ENCODE measurements at regions not wholly inside any gene's neighbourhood (a gene's known extent, or its start where the extent isn't known, plus 50 kb on each side); places are given as distances from the start of the nearest gene placed in this dataset.

DNA sequence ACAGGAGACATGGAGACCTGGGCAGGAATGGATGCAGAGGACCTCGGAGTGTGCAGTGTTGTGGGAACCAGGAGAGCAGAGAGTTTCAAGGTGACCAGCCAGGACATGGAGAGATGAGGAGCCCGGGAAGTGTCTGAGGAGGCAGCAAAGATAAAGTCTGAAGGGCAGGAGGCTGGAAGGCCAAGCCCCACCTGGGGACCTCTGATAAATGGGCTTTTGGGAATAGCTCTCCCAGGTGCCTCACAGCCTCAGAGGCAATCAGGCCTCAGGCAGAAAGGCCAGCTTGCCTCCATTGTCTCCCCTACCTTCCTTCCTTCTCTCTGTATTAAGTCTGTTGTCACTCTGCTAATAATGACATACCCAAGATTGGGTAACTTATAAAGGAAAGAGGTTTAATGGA, 97.5 kb upstream of the TPM1 start:
- no peak overlapping the region for H3K27ac Mint-ChIP-seq
- ATAC-seq (no peak), DNase-seq (ENCODE audit: low spot score in 2 of 2) (no peak)
- H3K4me1 Mint-ChIP-seq, result peaks cover 14% of the 10 kb centered on the region
- H3K36me3 Mint-ChIP-seq, result no peaks in the 10 kb centered on the region
- no peak overlapping the region for H3K4me3 Mint-ChIP-seq
- H3K9me3 Mint-ChIP-seq, result no peaks in the 10 kb centered on the region

DNA sequence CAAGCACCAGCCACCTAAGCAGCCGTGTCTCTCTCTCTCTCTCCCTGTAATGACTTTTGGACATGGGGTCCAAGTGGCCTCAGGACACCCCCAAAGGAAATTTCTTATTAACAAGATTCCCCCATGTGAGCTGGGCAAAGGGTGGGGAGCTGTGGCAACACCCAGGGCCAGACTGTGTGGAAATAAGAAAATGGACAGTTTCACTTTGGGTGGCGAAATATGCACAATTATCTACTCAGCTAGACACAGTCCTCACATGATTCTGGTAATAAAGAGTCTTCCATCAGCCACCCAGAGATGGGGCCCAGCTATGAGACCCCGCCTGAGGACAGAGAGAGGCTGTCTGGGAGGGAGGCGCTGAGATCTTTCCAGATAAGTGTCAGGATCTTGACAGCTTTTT, 96.8 kb upstream of the TPM1 start:
- H3K27ac Mint-ChIP-seq, result no peak overlapping the region
- H3K36me3 Mint-ChIP-seq, result no peaks in the 10 kb centered on the region
- peaks cover 9% of the 10 kb centered on the region for H3K4me1 Mint-ChIP-seq
- no peak overlapping the region for H3K4me3 Mint-ChIP-seq
- ATAC-seq (no peak), DNase-seq (ENCODE audit: low spot score in 2 of 2) (no peak)
- H3K9me3 Mint-ChIP-seq, result no peaks in the 10 kb centered on the region

- H3K36me3 Mint-ChIP-seq, result no peaks in the 10 kb centered on the region
Observed at GRCh38 chr15:62946940-62947339, 95.6 kb upstream of the TPM1 start.

GRCh38 chr15:62950462-62950931, 92.0 kb upstream of the TPM1 start:
- Mint-ChIP-seq H3K9me3 (no peaks in the 10 kb centered on the region), H3K27ac (no peak overlapping the region), H3K4me3 (no peak overlapping the region), H3K36me3 (no peaks in the 10 kb centered on the region), H3K4me1 (no peaks in the 10 kb centered on the region)
- DNase-seq (ENCODE audit: low spot score in 2 of 2) (no peak), ATAC-seq (peak; percentile 8)

More at GRCh38 chr15:62946940-62947339, 95.6 kb upstream of the TPM1 start:
- H3K4me3 Mint-ChIP-seq, result no peak overlapping the region
- no peaks in the 10 kb centered on the region for H3K9me3 Mint-ChIP-seq
- H3K4me1 Mint-ChIP-seq, result no peaks in the 10 kb centered on the region
- no peak for DNase-seq (ENCODE audit: low spot score in 2 of 2)
- no peak overlapping the region for H3K27ac Mint-ChIP-seq
- no peak for ATAC-seq

- H3K4me1 Mint-ChIP-seq, result peaks cover 2% of the 10 kb centered on the region
Observed at GRCh38 chr15:62951481-62951880, 91.1 kb upstream of the TPM1 start.

GRCh38 chr15:62953021-62953420, 89.5 kb upstream of the TPM1 start:
- no peaks in the 10 kb centered on the region for H3K9me3 Mint-ChIP-seq
- no peak overlapping the region for H3K4me3 Mint-ChIP-seq
- H3K36me3 Mint-ChIP-seq, result no peaks in the 10 kb centered on the region
- DNase-seq (ENCODE audit: low spot score in 2 of 2) (no peak), ATAC-seq (no peak)
- peaks cover 8% of the 10 kb centered on the region for H3K4me1 Mint-ChIP-seq
- no peak overlapping the region for H3K27ac Mint-ChIP-seq

More at GRCh38 chr15:62951481-62951880, 91.1 kb upstream of the TPM1 start:
- no peak overlapping the region for H3K4me3 Mint-ChIP-seq
- no peak for DNase-seq (ENCODE audit: low spot score in 2 of 2)
- ATAC-seq, result no peak
- H3K27ac Mint-ChIP-seq, result no peak overlapping the region
- no peaks in the 10 kb centered on the region for H3K36me3 Mint-ChIP-seq
- H3K9me3 Mint-ChIP-seq, result no peaks in the 10 kb centered on the region

GRCh38 chr15:62953496-62954045, 89.0 kb upstream of the TPM1 start:
- Mint-ChIP-seq H3K9me3 (no peaks in the 10 kb centered on the region), H3K27ac (no peak overlapping the region), H3K4me3 (no peak overlapping the region), H3K36me3 (no peaks in the 10 kb centered on the region), H3K4me1 (peaks cover 8% of the 10 kb centered on the region)
- ATAC-seq, result no peak
- DNase-seq (ENCODE audit: low spot score in 2 of 2), result no peak

DNA sequence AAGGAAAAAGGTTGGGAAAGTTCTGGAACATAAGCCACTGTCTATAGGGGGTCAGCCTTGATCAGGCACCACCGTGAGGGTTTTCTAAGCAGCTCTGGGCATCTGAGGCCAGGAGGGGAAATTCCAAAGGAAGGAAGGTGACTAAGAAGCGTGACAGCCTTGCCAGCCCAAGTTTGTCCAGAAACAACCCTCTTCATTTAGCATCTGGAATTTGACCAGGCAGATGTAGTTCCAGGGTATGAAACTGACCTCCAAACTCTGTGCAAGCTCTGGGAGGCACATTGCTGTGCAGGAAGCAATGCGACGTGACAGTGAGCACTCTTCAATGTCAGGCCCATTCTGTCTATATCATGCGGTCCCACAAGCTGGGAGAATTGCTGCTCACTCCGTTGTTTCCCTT, 85.4 kb upstream of the TPM1 start:
- no peak overlapping the region for H3K27ac Mint-ChIP-seq
- no peaks in the 10 kb centered on the region for H3K36me3 Mint-ChIP-seq
- H3K4me3 Mint-ChIP-seq, result no peak overlapping the region
- DNase-seq (ENCODE audit: low spot score in 2 of 2), result no peak
- H3K4me1 Mint-ChIP-seq, result peaks cover 8% of the 10 kb centered on the region
- no peaks in the 10 kb centered on the region for H3K9me3 Mint-ChIP-seq
- no peak for ATAC-seq

DNA sequence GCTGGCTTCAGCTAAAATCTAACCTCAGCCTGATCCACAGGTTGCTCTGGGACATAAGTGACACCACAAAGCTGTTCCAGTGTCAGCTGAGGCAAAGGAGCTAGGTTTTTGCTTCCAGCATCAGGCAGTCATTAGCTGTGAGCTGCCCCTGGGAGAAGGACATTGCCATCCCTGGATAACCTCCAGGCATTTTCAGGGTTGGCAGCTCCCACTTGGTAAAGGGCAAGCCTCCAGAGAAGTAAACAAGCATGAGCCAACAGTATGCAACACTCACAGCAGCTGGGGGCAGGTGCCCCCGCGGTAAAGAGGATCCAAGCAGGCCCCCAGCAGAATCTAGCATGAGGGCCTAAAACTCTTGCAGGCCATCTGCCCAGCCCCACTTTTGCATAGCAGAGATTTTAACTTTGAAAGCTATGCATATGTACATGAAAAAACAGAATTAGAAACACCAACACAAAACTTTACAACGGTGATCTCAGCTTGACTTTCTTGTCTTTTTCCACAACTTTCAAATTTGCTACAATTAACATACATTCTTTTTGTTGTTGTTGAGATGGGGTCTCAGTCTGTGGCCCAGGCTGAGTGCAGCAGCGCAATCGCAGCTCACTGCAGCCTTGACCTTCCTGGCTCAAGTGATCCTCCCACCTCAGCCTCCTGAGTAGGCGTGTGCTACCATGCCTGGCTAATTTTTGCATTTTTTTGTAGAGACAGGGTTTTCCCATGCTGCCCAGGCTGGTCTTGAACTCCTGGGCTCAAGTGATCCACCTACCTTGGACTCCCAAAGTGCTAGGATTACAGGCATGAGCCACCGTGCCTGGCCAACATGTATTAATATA, 83.8 kb upstream of the TPM1 start:
- ATAC-seq (peak; percentile 16), DNase-seq (ENCODE audit: low spot score in 2 of 2) (no peak)
- H3K4me1 Mint-ChIP-seq, result peaks cover 8% of the 10 kb centered on the region
- no peaks in the 10 kb centered on the region for H3K9me3 Mint-ChIP-seq
- H3K4me3 Mint-ChIP-seq, result no peak overlapping the region
- no peaks in the 10 kb centered on the region for H3K36me3 Mint-ChIP-seq
- H3K27ac Mint-ChIP-seq, result no peak overlapping the region

GRCh38 chr15:62961134-62961533, 81.4 kb upstream of the TPM1 start:
- no peak for ATAC-seq
- no peak for DNase-seq (ENCODE audit: low spot score in 2 of 2)
- Mint-ChIP-seq H3K36me3 (no peaks in the 10 kb centered on the region), H3K4me1 (peaks cover 8% of the 10 kb centered on the region), H3K27ac (no peak overlapping the region), H3K4me3 (no peak overlapping the region), H3K9me3 (no peaks in the 10 kb centered on the region)

DNA sequence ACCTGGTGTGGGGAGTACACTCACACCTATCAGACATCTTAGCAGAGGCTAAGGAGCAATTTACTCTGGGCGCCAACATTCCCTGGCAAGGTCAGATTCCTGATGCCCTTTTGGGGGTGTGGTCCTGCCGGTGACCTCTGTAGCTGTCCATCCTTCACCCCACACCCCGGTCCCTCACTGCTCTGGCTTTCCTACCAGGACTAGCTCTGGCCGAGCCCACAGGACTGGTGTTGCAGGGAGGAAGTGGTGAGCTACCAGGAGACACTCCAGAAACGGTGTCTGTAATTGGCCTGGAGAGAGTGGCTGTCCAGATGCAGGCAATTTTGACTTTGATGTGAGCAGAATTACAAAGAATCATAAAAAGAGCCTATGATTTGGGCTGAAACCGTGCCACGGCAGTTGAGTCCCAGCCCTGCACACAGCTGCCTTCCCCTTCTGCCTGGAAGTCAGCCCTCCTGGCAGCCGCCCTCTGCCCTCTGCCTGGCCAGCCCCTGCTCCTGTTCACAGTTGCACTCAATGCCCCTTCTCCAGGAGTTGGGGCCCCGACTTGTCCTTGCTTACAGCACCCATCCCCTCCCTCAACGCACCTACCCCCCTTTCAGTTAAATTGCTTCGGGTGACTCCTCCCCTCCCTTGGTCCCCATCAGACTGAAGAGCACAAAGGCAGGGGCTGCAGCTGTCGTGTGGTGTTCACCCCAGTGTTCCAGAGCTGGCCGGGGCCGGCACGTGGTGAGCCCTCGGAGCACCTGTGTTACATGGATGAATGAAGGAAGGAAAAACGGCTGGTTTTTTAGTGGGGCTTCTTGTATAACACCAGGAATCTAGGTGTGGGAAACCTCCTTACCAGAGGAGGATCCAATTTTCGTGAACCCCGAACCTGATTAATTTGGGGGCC, 80.2 kb upstream of the TPM1 start:
- Mint-ChIP-seq H3K4me1 (no peaks in the 10 kb centered on the region), H3K27ac (no peak overlapping the region), H3K36me3 (no peaks in the 10 kb centered on the region), H3K4me3 (no peak overlapping the region), H3K9me3 (no peaks in the 10 kb centered on the region)
- no peak for ATAC-seq
- DNase-seq (ENCODE audit: low spot score in 2 of 2), result no peak

- Mint-ChIP-seq H3K36me3 (no peaks in the 10 kb centered on the region), H3K4me3 (no peak overlapping the region), H3K4me1 (no peaks in the 10 kb centered on the region)
Observed at GRCh38 chr15:62964251-62964650, 78.3 kb upstream of the TPM1 start.

GRCh38 chr15:62966294-62967078, 76.1 kb upstream of the TPM1 start:
- no peaks in the 10 kb centered on the region for H3K9me3 Mint-ChIP-seq
- H3K4me3 Mint-ChIP-seq, result no peak overlapping the region
- ATAC-seq (no peak), DNase-seq (ENCODE audit: low spot score in 2 of 2) (no peak)
- H3K4me1 Mint-ChIP-seq, result no peaks in the 10 kb centered on the region
- no peaks in the 10 kb centered on the region for H3K36me3 Mint-ChIP-seq
- no peak overlapping the region for H3K27ac Mint-ChIP-seq

More at GRCh38 chr15:62964251-62964650, 78.3 kb upstream of the TPM1 start:
- no peak for ATAC-seq
- Mint-ChIP-seq H3K9me3 (no peaks in the 10 kb centered on the region), H3K27ac (no peak overlapping the region)
- no peak for DNase-seq (ENCODE audit: low spot score in 2 of 2)

DNA sequence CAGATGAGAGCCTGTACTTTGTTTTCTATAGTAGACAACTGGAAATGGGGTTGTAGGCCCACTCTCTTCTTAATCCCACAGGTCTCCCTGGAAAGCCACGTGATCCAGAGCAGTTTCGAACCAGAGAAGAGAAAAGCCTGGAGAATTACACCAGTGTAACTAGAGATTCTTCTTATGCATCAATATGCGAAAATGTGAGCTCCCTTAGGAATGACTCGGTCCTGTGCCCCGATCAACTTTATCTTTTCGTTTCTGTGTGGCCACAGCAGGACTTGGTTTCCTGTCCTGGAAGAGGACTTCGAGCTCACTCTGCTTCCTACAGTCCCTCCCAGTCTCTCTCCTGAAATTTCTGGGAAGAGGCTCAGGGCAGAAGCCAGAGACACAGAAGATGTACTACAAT, 73.8 kb upstream of the TPM1 start:
- DNase-seq (ENCODE audit: low spot score in 2 of 2), result no peak
- Mint-ChIP-seq H3K9me3 (no peaks in the 10 kb centered on the region), H3K4me3 (no peak overlapping the region), H3K4me1 (no peaks in the 10 kb centered on the region), H3K36me3 (no peaks in the 10 kb centered on the region), H3K27ac (no peak overlapping the region)
- ATAC-seq, result no peak

Data from stimulated activated effector memory CD8-positive, alpha-beta T cell treated with anti-CD3 and anti-CD28 coated beads, Interleukin-12 subunit alpha, Interleukin-12 subunit beta, amount 100 ng/mL, for 72 hours (primary cell).